HG03045 (cell line): ENCODE measurements at regions not wholly inside any gene's neighbourhood (a gene's known extent, or its start where the extent isn't known, plus 50 kb on each side); places are given as distances from the start of the nearest gene placed in this dataset.
"Not testable (repeated sequence)": the region's sequence is repeated elsewhere in the genome, so short reads cannot be mapped to it uniquely, and the experiment has no call there.

Experiments used
- ATAC-seq: cut with Tn5 transposase; IDR thresholded peaks from one replicate; pipeline ENCODE4 v1.9.1; 2021; ENCODE audit warnings: mild to moderate bottlenecking, moderate library complexity; ENCODE audit not compliant: unreplicated experiment

DNA sequence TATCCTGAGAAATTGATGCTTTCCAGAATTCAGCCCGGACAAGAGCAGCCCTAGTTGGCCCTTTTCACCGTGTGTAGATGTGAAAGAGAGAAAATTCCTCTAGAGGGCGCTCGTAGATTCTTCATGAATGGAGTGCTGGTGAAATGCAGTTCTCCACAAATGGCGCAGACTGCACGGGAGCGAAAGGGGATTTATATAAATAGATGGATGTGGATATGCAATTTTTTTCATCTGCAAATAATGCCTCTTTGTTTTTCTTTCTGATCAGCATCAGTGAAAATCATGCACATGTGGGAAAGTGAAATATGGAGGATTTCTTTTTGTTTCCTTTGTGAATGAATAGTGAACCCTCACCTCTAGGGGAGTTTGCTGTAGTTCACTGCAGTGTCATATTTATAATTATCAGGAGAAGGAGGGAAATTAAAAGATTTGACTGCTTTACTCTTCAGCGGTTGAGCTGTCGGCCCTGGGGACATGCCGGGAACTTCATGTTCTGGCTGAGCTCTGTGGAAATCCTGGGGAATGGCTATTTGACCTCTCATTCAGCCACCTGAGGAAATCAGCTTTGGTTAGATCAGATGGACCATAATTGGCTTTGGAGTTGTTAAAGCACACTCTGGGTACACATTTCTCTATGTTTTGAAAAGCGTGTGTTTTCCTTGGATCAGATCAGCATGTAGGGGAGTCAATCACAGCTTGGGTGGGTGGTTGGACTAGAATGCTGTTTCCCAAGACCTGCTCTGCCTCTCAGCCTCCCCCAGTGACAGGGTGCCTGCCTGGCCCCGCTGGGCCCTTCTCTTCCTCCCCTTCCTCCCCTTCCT lies 115.0 kb upstream of the SHISA3 start:
- peak; percentile 70 for ATAC-seq

GRCh38 chr4:42284030-42284429 lies 113.3 kb upstream of the SHISA3 start:
- ATAC-seq, result no peak

- ATAC-seq, result not testable (repeated sequence)
Observed at GRCh38 chr4:42288876-42289275, 108.4 kb upstream of the SHISA3 start.

DNA sequence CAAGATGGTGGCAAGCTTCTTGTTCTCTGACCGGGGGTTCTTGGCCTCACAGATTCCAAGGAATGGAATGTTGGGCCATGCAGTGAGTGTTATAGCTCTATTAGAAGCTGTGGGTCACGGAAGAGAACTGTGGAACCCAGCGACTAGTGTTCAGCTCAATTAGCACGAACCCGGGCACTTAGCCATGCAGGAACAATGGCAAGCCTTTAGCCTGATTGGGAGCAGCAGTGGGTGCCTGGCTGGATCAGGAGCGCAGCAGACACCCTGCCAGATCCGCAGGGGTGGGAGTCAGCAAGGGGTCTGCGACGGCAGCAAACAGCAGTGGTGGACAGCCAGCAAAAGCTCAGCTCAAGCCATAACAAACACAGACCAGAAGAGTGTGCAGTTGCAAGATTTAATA lies 105.1 kb upstream of the SHISA3 start:
- not testable (repeated sequence) for ATAC-seq

GRCh38 chr4:42293967-42294813 lies 103.1 kb upstream of the SHISA3 start:
- ATAC-seq, result no peak

- no peak for ATAC-seq
Observed at GRCh38 chr4:42296196-42296595, 101.1 kb upstream of the SHISA3 start.

GRCh38 chr4:42302348-42302747 lies 94.9 kb upstream of the SHISA3 start:
- no peak for ATAC-seq

DNA sequence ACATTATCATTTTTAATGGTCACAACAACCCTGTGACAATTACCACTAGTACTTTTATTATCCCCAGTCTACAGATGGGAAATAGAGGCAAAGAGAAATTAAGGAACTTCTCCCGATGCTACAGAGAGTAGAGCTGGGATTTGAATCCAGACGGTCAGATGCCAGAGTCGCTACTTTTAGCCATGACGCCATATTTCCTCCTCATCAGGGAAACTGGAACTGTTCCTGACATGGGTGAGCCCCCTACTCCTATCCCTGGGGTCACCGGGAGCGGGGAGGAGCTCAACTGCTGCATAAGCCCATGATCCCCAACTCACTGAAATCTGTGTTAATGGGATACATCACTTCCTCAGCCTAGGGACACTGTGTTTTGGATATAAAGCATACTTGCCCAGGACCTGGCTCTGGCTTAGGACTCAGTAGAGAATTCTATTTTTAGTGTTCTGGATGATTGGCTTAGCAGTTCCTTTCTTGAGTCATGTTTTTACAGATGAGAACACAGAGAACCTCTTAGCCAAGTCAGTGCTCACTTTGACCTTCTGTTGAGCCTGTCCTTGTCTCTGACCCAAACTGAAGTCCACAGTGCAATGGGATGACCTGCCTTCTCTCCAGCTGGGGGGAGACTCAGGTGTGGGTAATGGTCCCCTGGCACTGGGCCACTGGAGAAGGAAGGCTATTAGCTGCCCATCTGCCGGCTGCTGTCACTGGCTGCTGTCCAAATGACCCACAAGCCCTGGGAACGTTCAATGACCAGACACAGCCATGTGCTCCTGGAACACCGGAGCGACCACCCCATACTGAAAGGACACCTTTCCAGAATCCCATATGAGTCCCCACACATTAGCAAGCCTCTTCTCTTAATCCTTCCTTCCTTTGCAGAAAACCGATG lies 90.8 kb upstream of the SHISA3 start:
- ATAC-seq, result no peak

- ATAC-seq, result no peak
Observed at GRCh38 chr4:42308247-42308646, 89.0 kb upstream of the SHISA3 start.

DNA sequence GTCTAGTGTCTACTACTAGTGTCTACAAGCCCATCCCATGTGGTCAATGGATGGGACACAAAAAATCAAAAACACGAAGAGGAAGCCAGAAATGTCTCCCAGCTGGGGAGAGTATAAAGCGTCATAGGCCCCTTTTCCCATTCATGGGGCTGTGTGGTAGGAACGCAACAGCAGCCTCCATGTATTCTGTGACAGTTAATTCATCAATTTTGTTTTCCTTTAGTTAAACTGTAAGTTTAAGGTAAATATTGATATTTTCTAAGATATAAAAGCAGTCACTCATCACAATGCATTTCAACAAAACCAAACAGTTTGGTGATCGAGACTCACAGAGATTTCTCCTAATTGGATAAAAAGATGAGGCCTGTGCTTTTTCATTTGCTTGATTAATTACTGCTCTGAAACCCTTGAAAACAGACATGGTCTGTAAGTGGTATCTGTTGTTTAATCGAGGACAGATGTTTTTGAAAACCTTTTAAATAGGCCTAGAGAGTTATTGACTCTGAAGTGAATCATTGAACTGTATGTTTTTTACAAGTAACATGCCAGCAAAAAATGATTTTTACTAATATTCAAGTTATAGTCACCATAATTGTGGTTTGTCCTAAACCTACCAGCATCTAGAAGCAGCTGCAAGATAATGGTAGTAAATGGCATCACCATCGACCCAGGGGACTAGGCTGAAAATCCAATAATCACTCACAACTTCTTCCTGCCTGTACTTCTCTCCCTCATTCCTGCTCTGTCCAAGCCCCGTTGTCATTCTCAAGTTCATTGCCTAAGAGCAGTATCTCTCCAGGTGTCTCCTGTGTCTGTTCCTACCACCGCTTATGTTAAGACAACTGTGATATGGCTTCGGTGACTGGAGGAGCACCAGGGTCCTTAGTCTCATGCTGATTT lies 87.7 kb upstream of the SHISA3 start:
- ATAC-seq, result no peak

GRCh38 chr4:42310358-42310757 lies 86.9 kb upstream of the SHISA3 start:
- ATAC-seq, result no peak

DNA sequence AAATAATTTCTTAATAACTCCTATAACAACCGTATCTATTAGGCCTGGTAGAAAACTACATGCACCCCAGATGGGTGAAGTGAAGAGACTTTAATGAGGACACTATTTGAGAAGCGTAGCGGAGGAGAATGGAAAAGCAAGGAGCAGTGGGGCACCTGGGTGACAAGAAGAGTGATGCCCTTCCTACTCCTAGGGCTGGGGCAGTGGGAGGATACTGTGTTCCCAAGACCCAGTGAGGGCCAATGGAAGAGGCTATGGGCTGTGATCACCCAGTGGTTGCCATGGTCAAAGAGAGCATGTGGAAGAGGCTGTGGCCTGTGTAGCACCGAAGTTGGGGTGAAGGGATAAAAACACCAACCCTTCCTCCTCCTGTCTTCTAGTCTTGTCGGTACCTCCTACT lies 86.5 kb upstream of the SHISA3 start:
- ATAC-seq, result no peak

- ATAC-seq, result no peak
Observed at GRCh38 chr4:42311591-42311990, 85.7 kb upstream of the SHISA3 start.

GRCh38 chr4:42313420-42313819 lies 83.9 kb upstream of the SHISA3 start:
- ATAC-seq, result not testable (repeated sequence)

GRCh38 chr4:42313872-42314271 lies 83.4 kb upstream of the SHISA3 start:
- no peak for ATAC-seq

- no peak for ATAC-seq
Observed at GRCh38 chr4:42315231-42315630, 82.1 kb upstream of the SHISA3 start.

DNA sequence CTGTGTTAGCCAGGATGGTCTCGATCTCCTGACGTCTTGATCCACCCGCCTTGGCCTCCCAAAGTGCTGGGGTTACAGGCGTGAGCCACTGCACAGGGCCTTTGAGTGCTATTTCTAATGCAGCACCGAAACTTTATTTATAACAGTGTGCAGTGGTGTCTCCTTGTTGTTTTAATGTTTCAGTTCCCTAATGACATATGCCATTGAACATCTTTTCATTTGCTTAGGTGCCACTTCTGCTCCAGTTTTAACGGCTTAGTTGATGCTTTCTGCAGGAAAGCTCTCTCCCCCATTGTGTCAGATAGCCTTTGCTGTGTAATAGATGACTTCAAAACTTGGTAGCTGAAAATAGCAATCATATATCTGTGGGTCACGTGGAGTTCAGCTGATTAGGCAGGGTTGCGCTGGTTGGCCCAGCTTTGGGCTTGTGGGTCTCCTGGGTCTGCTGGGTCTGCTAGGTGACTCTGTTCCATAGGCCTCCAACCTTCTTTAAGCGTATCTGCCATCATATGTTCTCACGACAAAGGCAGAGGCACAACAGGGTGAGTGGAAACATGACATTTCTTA lies 76.4 kb upstream of the SHISA3 start:
- no peak for ATAC-seq

GRCh38 chr4:42326040-42326439 lies 71.2 kb upstream of the SHISA3 start:
- no peak for ATAC-seq

- no peak for ATAC-seq
Observed at GRCh38 chr4:42326524-42326923, 70.8 kb upstream of the SHISA3 start.

DNA sequence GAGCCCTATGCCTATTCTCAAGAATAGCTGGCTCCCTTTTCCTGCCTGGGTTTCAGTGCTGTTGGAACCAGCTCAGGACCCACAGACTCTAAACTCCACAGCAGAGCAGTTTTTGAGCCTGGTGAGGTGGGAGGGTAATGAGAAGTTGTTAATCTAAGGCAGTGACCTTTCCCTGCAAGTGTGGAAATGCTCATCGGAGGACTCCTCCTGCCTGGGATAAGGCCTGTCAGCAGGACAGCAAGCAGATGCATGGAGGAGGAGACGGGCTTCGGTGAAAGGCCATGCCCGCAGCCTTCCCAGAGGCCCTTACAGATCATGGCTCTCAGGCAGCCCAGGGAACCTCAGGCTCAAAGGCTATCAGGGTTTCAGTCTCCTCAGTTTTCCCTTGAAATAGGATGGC lies 70.0 kb upstream of the SHISA3 start:
- no peak for ATAC-seq
